GM12892 (cell line): ENCODE measurements at regions not wholly inside any gene's neighbourhood (a gene's known extent, or its start where the extent isn't known, plus 50 kb on each side); places are given as distances from the start of the nearest gene placed in this dataset.
"Not testable (repeated sequence)": the region's sequence is repeated elsewhere in the genome, so short reads cannot be mapped to it uniquely, and the experiment has no call there.

Experiments used
- POLR2A ChIP-seq: IDR thresholded peaks from 2 replicates; pipeline ENCODE4 v1.6.1; 2011; ENCODE audit warnings: low read depth, low read length, control low read depth
- POLR2AphosphoS5 ChIP-seq: IDR thresholded peaks from 2 replicates; pipeline ENCODE4 v1.6.1; 2011; ENCODE audit warnings: low read depth, low read length, control low read depth
- TAF1 ChIP-seq: IDR thresholded peaks from 2 replicates; pipeline ENCODE4 v1.6.1; 2011; ENCODE audit warnings: low read depth, mild to moderate bottlenecking, control low read depth, low read length, borderline replicate concordance

DNA sequence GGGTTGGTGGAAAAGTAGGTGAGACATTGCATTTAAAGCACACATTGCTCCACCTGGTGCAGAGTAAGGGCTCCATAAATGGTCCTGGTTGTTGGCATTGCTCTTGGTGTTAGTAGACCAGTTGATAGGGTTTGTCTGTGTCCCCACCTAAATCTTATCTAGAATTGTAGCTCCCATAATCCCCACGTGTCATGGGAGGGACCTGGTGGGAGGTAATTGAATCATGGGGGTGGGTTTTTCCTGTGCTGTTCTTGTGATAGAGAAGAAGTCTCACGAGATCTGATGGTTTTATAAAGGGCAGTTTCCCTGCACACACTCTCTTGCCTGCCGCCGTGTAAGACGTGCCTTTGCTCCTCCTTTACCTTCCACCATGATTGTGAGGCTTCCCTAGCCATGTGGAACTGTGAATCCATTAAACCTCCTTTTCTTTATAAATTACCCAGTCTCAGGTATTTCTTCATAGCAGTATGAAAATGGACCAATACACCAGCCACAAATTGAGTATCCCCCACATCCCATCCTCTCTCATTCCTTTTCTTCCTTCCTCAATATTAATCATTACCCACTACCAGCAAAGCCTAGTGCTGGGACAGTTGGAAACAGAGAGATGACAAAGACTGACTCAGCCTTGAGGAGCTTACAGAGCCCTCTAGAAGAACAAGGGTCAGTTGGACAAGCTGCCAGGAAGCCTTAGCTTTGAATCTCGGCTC is 285.9 kb upstream of the CRY1 start:
- TF ChIP-seq POLR2AphosphoS5, POLR2A, TAF1: not testable (repeated sequence)
